ENCODE measurements at regions not wholly inside any gene's neighbourhood (a gene's known extent, or its start where the extent isn't known, plus 50 kb on each side); places are given as distances from the start of the nearest gene placed in this dataset.

DNA sequence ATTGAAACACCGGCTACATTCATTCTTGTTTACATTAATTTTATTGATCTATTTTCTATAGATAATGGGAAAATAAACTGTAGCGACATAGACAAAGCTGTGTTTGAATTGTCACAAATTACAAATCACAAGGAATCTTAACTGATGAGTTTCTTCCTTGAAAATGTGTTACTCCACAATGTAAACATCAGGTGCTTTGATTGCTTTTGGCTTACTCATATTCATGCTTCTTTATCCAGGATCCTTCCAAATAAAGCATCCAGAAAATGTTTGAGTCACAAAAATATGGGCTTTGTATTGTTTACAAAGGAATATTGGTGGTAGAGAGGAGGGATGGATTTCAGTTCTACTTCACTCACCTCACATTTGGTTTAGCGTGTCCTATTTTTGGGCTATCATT is 64.0 kb downstream of the BMP2 start:
- ATAC-seq (no peak), DNase-seq (no peak)
- H3K27me3 ChIP-seq: no peaks in the 10 kb centered on the region
- TF ChIP-seq, protein P1, sequence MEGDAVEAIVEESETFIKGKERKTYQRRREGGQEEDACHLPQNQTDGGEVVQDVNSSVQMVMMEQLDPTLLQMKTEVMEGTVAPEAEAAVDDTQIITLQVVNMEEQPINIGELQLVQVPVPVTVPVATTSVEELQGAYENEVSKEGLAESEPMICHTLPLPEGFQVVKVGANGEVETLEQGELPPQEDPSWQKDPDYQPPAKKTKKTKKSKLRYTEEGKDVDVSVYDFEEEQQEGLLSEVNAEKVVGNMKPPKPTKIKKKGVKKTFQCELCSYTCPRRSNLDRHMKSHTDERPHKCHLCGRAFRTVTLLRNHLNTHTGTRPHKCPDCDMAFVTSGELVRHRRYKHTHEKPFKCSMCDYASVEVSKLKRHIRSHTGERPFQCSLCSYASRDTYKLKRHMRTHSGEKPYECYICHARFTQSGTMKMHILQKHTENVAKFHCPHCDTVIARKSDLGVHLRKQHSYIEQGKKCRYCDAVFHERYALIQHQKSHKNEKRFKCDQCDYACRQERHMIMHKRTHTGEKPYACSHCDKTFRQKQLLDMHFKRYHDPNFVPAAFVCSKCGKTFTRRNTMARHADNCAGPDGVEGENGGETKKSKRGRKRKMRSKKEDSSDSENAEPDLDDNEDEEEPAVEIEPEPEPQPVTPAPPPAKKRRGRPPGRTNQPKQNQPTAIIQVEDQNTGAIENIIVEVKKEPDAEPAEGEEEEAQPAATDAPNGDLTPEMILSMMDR (IDR thresholded peaks at IDR 0.05): no peak
- no peak overlapping the region for H3K27ac ChIP-seq
- H3K36me3 ChIP-seq: no peaks in the 10 kb centered on the region
- H3K9me3 ChIP-seq: no peaks in the 10 kb centered on the region
- no peaks in the 10 kb centered on the region for H3K4me1 ChIP-seq
- intact Hi-C loops (cut with DNase I): no loop called here
- H3K4me3 ChIP-seq: no peak overlapping the region

DNA sequence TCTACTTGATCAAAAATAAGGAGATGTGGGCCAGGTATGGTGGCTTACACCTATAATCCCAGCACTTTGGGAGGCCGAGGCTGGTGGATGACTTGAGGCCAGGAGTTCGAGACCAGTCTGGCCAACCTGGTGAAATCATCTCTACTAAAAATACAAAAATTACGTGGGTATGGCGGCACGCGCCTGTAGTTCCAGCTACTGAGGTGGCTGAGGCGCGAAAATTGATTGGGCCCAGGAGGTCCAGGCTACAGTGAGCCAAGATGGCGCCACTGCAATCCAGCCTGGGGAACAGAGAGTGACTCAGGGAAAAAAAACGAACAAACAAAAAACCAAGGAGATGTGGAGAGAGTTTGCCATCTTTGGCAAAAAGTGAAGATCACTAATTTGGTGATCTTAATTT is 65.3 kb downstream of the BMP2 start:
- intact Hi-C loops (cut with DNase I): no loop called here
- Histone ChIP-seq H3K4me1 (no peaks in the 10 kb centered on the region), H3K9me3 (no peaks in the 10 kb centered on the region), H3K36me3 (no peaks in the 10 kb centered on the region), H3K27me3 (no peaks in the 10 kb centered on the region), H3K27ac (no peak overlapping the region), H3K4me3 (no peak overlapping the region)
- DNase-seq: no peak
- TF ChIP-seq, protein P1 (IDR thresholded peaks at IDR 0.05): no peak
- no peak for ATAC-seq

DNA sequence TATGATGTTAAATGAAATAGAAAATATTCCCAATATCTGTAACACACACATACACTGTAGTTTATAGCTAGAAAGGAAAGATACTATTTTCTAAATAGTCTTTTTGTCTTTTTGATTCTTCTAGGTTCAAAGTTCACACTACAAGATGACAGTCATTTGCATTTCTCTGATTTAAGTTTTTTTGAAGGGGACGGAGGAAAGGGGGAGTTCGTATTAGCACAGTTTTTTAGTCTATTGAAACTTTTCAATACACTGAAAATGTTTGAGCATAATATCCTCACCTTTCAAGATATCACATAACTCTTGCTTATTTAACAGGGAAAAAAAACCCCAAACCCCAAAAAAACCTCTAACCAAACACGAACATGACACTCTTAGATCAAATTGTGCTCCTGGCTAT is 68.1 kb downstream of the BMP2 start:
- H3K27me3 ChIP-seq: no peaks in the 10 kb centered on the region
- H3K4me1 ChIP-seq: no peaks in the 10 kb centered on the region
- ATAC-seq: no peak
- no peak for DNase-seq
- H3K27ac ChIP-seq: no peak overlapping the region
- no peaks in the 10 kb centered on the region for H3K36me3 ChIP-seq
- TF ChIP-seq, protein P1 (IDR thresholded peaks at IDR 0.05): no peak
- no peaks in the 10 kb centered on the region for H3K9me3 ChIP-seq
- intact Hi-C loops (cut with DNase I): no loop called here
- H3K4me3 ChIP-seq: no peak overlapping the region

DNA sequence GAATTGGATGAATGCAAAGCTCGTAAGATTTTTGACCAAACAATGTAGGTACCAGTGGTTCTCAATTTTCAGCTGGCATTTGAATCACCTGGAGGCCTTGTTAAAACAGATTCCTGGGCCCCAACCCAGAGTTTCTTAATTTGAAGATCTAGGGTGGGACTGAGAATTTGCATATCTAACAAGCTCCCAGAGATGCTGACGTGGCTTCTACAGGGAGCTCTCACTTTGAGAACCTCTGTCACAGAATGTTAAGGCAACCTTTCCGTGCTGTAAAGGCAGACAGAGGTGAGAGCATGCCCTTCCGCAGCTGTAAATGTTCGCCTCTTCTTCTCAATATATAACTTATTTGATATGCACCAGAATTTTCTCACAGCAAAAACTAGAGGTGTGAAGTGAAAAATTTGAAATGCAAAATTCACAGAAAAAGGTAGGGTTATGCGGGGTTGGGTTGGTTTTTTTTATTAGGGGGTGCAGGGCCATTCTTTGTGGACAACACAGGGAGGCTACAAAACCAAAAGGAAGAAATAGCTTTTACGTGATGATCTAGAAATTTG is 69.4 kb downstream of the BMP2 start:
- Histone ChIP-seq H3K27me3 (no peaks in the 10 kb centered on the region), H3K27ac (no peak overlapping the region), H3K4me1 (no peaks in the 10 kb centered on the region), H3K4me3 (no peak overlapping the region), H3K9me3 (no peaks in the 10 kb centered on the region), H3K36me3 (no peaks in the 10 kb centered on the region)
- TF ChIP-seq, protein P1 (IDR thresholded peaks at IDR 0.05): no peak
- intact Hi-C loops (cut with DNase I): no loop called here
- ATAC-seq (no peak), DNase-seq (no peak)

DNA sequence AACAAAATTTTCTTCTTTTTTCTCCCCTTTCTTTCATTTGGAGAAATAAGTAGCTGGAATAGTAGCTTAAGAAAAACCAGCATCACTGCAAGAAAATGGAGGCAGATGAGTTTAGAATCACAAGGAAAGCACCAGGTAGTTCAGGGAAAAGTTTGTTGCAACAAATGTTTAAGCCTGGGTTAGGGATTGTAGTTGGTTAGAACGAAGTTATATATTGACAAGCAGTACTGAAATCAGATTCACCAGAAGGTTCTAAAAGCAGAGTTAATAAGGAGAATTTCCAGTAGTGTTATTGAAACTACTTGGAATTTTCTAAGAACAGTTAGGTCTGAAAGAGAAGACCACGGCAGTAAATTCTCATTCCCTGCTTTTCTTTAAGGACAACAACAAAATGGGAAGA is 70.2 kb downstream of the BMP2 start:
- ATAC-seq: no peak
- no peak overlapping the region for H3K27ac ChIP-seq
- no peaks in the 10 kb centered on the region for H3K4me1 ChIP-seq
- TF ChIP-seq, protein P1 (IDR thresholded peaks at IDR 0.05): no peak
- H3K27me3 ChIP-seq: no peaks in the 10 kb centered on the region
- no peak overlapping the region for H3K4me3 ChIP-seq
- DNase-seq: no peak
- intact Hi-C loops (cut with DNase I): no loop called here
- no peaks in the 10 kb centered on the region for H3K36me3 ChIP-seq
- H3K9me3 ChIP-seq: no peaks in the 10 kb centered on the region

Data from upper lobe of right lung (tissue), 1 donor.